Ramos (cell line): ENCODE measurements at regions not wholly inside any gene's neighbourhood (a gene's known extent, or its start where the extent isn't known, plus 50 kb on each side); places are given as distances from the start of the nearest gene placed in this dataset.

Experiments used
- in situ Hi-C: fragments of 300-500 bp; cut with MboI; formaldehyde crosslinking; loops from one replicate; pipeline ENCODE4 v1.14.3; 2022; ENCODE audit warnings: low sequenced_read_pairs; ENCODE audit not compliant: unreplicated experiment

- in situ Hi-C loops: no loop called here
These were observed 409.8 kb downstream of the PLCL1 start for GRCh38 chr2:198214114-198214596.

- in situ Hi-C loops: no loop called here
These were observed 408.9 kb downstream of the PLCL1 start for GRCh38 chr2:198213253-198213652.

- in situ Hi-C loops: no loop called here
These were observed 407.3 kb downstream of the PLCL1 start for GRCh38 chr2:198211706-198212105.

GRCh38 chr2:198203336-198204069 lies 399.1 kb downstream of the PLCL1 start:
- in situ Hi-C loops: no loop called here
